ENCODE measurements at regions not wholly inside any gene's neighbourhood (a gene's known extent, or its start where the extent isn't known, plus 50 kb on each side); places are given as distances from the start of the nearest gene placed in this dataset.

DNA sequence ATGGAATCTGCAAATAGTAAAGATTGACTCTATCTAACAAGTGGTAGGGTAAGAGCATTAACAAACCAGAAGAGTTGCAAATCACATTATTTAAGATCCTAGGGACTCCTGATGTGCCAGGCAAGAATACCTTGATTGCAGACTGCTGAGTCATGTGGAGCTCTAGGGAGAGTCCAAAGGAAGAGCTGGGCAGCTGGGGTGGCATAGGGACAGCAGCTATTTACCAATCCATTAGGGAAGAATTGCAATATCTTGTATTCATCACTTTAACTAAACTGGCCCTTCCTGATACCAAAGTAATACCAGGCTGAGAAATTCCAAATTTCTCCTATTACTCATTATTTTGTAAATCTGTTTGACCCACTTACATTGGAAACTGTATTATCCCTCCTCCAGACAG lies 52.2 kb upstream of the ACP3 start:
- TF ChIP-seq MXI1 (conservative IDR thresholded peaks at IDR 0.05; ENCODE audit: poor library complexity, severe bottlenecking) (no peak), EP300 (conservative IDR thresholded peaks at IDR 0.05; ENCODE audit: poor library complexity, severe bottlenecking) (no peak)
- TF ChIP-seq, protein P1, sequence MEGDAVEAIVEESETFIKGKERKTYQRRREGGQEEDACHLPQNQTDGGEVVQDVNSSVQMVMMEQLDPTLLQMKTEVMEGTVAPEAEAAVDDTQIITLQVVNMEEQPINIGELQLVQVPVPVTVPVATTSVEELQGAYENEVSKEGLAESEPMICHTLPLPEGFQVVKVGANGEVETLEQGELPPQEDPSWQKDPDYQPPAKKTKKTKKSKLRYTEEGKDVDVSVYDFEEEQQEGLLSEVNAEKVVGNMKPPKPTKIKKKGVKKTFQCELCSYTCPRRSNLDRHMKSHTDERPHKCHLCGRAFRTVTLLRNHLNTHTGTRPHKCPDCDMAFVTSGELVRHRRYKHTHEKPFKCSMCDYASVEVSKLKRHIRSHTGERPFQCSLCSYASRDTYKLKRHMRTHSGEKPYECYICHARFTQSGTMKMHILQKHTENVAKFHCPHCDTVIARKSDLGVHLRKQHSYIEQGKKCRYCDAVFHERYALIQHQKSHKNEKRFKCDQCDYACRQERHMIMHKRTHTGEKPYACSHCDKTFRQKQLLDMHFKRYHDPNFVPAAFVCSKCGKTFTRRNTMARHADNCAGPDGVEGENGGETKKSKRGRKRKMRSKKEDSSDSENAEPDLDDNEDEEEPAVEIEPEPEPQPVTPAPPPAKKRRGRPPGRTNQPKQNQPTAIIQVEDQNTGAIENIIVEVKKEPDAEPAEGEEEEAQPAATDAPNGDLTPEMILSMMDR (IDR thresholded peaks at IDR 0.05; ENCODE audit: poor library complexity, severe bottlenecking), result no peak

All from neural cell (in vitro differentiated cells).